HG03520 (cell line): ENCODE measurements at regions not wholly inside any gene's neighbourhood (a gene's known extent, or its start where the extent isn't known, plus 50 kb on each side); places are given as distances from the start of the nearest gene placed in this dataset.
"Not testable (repeated sequence)": the region's sequence is repeated elsewhere in the genome, so short reads cannot be mapped to it uniquely, and the experiment has no call there.

ENCODE experiments used
- ATAC-seq: cut with Tn5 transposase; IDR thresholded peaks from one replicate; pipeline ENCODE4 v1.9.1; 2021; ENCODE audit warnings: mild to moderate bottlenecking, moderate library complexity; ENCODE audit not compliant: unreplicated experiment

GRCh38 chr13:54658771-54659170 is 1630.2 kb downstream of the OLFM4 start:
- no peak for ATAC-seq

GRCh38 chr13:54660277-54660676 is 1631.7 kb downstream of the OLFM4 start:
- ATAC-seq = no peak

GRCh38 chr13:54676526-54677113 is 1648.0 kb downstream of the OLFM4 start:
- no peak for ATAC-seq

- no peak for ATAC-seq
These were observed 1653.6 kb downstream of the OLFM4 start for GRCh38 chr13:54682184-54682583.

GRCh38 chr13:54687173-54687572 is 1658.6 kb downstream of the OLFM4 start:
- ATAC-seq = no peak

GRCh38 chr13:54699831-54700230 is 1671.2 kb downstream of the OLFM4 start:
- ATAC-seq = no peak

- ATAC-seq = no peak
These were observed 1677.1 kb downstream of the OLFM4 start for GRCh38 chr13:54705738-54706137.

GRCh38 chr13:54706336-54706735 is 1677.7 kb downstream of the OLFM4 start:
- no peak for ATAC-seq

- no peak for ATAC-seq
These were observed 1680.9 kb downstream of the OLFM4 start for GRCh38 chr13:54709546-54709945.

GRCh38 chr13:54733639-54734038 is 1705.0 kb downstream of the OLFM4 start:
- no peak for ATAC-seq

GRCh38 chr13:54737211-54737610 is 1708.6 kb downstream of the OLFM4 start:
- not testable (repeated sequence) for ATAC-seq

GRCh38 chr13:54742984-54743383 is 1714.4 kb downstream of the OLFM4 start:
- ATAC-seq = no peak

- no peak for ATAC-seq
These were observed 1716.1 kb downstream of the OLFM4 start for GRCh38 chr13:54744747-54745146.

GRCh38 chr13:54750521-54750920 is 1721.9 kb downstream of the OLFM4 start:
- no peak for ATAC-seq

- no peak for ATAC-seq
These were observed 1730.2 kb downstream of the OLFM4 start for GRCh38 chr13:54758795-54759194.

- ATAC-seq = no peak
These were observed 1739.6 kb downstream of the OLFM4 start for GRCh38 chr13:54768214-54768613.

GRCh38 chr13:54775501-54776191 is 1747.0 kb downstream of the OLFM4 start:
- no peak for ATAC-seq

GRCh38 chr13:54787754-54788153 is 1759.1 kb downstream of the OLFM4 start:
- ATAC-seq = no peak

GRCh38 chr13:54799621-54800226 is 1771.1 kb downstream of the OLFM4 start:
- ATAC-seq = no peak

GRCh38 chr13:54802226-54802625 is 1773.6 kb downstream of the OLFM4 start:
- no peak for ATAC-seq

- no peak for ATAC-seq
These were observed 1777.1 kb downstream of the OLFM4 start for GRCh38 chr13:54805743-54806142.

GRCh38 chr13:54821938-54822470 is 1793.4 kb downstream of the OLFM4 start:
- not testable (repeated sequence) for ATAC-seq
